ENCODE measurements at regions not wholly inside any gene's neighbourhood (a gene's known extent, or its start where the extent isn't known, plus 50 kb on each side); places are given as distances from the start of the nearest gene placed in this dataset.

- H2BK20ac ChIP-seq (ENCODE audit: low read depth, low read length, poor library complexity, severe bottlenecking), result no peak overlapping the region
- no peak overlapping the region for H4K91ac ChIP-seq (ENCODE audit: insufficient read length, low read depth, low read length)
- no peak overlapping the region for H3K18ac ChIP-seq (ENCODE audit: insufficient read length, low read depth, low read length)
- TF ChIP-seq CTCF (conservative IDR thresholded peaks at IDR 0.05), result no peak
- no peak overlapping the region for H3K23ac ChIP-seq (ENCODE audit: insufficient read length, low read depth, low read length)
- no CpG with 5 or more reads among the region's 6 CpGs for WGBS (ENCODE audit: extremely low coverage, insufficient read length, low lambda C conversion rate)
- H3K79me2 ChIP-seq (ENCODE audit: insufficient read depth, low read length), result no peaks in the 10 kb centered on the region
- H4K5ac ChIP-seq (ENCODE audit: insufficient read length, low read depth, low read length), result no peak overlapping the region
- H3T11ph ChIP-seq (ENCODE audit: low read length), result no peak overlapping the region
- H3K9ac ChIP-seq (ENCODE audit: extremely low read depth, insufficient read length, low read length), result no peak overlapping the region
- no peaks in the 10 kb centered on the region for H3K79me1 ChIP-seq (ENCODE audit: insufficient read depth, low read depth, low read length, poor library complexity, severe bottlenecking)
- no peak overlapping the region for H3K56ac ChIP-seq (ENCODE audit: insufficient read length, low read depth, low read length)
- no peak overlapping the region for H2BK12ac ChIP-seq (ENCODE audit: insufficient read length, low read depth, low read length)
- no peaks in the 10 kb centered on the region for H3K9me3 ChIP-seq (ENCODE audit: control insufficient read depth, low read depth, low read length)
- no peaks in the 10 kb centered on the region for H4K20me1 ChIP-seq (ENCODE audit: control insufficient read depth, insufficient read depth, insufficient read length)
- Mint-ChIP-seq H3K36me3 (ENCODE audit: insufficient read depth in 1 of 3, low read depth in 3 of 3) (no peaks in the 10 kb centered on the region), H3K27me3 (ENCODE audit: low read depth) (no peaks in the 10 kb centered on the region), H3K4me1 (no peaks in the 10 kb centered on the region), H3K9me3 (no peaks in the 10 kb centered on the region), H3K27ac (no peak overlapping the region), H3K4me3 (no peak overlapping the region)
- no peaks in the 10 kb centered on the region for H3K4me1 ChIP-seq (ENCODE audit: insufficient read depth, low read length)
- no peak overlapping the region for H2BK120ac ChIP-seq (ENCODE audit: low read depth, low read length, poor library complexity, severe bottlenecking)
- no peaks in the 10 kb centered on the region for H3K23me2 ChIP-seq (ENCODE audit: insufficient read length, low read depth, low read length, poor library complexity, severe bottlenecking)
- H2BK15ac ChIP-seq (ENCODE audit: low read depth, low read length), result no peak overlapping the region
- no peaks in the 10 kb centered on the region for H3K27me3 ChIP-seq (ENCODE audit: insufficient read depth, low read length)
- no peak overlapping the region for H2AFZ ChIP-seq (ENCODE audit: low read length)
- H3K14ac ChIP-seq (ENCODE audit: insufficient read depth, low read length), result no peak overlapping the region
- H4K8ac ChIP-seq (replicated peaks; ENCODE audit: insufficient read length, low read depth, low read length), result no peak overlapping the region
- no peak overlapping the region for H3K27ac ChIP-seq (ENCODE audit: insufficient read length, low read depth, low read length)
- H2BK5ac ChIP-seq (ENCODE audit: insufficient read length, low read length), result no peak overlapping the region
- H3K4ac ChIP-seq (ENCODE audit: low read depth, low read length), result no peak overlapping the region
- no peak overlapping the region for H2AK5ac ChIP-seq (ENCODE audit: insufficient read length, low read length)
- no peak for DNase-seq
- H3K4me2 ChIP-seq (ENCODE audit: insufficient read depth, insufficient read length, low read length), result no peak overlapping the region
Observed at GRCh38 chr6:126788861-126789365, 329.6 kb upstream of the RSPO3 start.

Data from H9 (cell line).